ENCODE measurements at regions not wholly inside any gene's neighbourhood (a gene's known extent, or its start where the extent isn't known, plus 50 kb on each side); places are given as distances from the start of the nearest gene placed in this dataset.
A peak's percentile ranks its signal among the peaks of the same experiment; 100 is the strongest.

- no peak overlapping the region for H3K27ac ChIP-seq (ENCODE audit: low read depth, low read length)
- 67 to 70% (median 68%) methylated on average over 7 of the region's 7 CpGs for WGBS, 3 donors
Observed at GRCh38 chr10:29962166-29962850, 97.1 kb downstream of the JCAD start.

- no peak overlapping the region for H3K27ac ChIP-seq (ENCODE audit: low read depth, low read length)
- WGBS, 3 donors = 88 to 94% (median 92%) methylated on average over 6 of the region's 6 CpGs
Observed at GRCh38 chr10:29961351-29961750, 98.0 kb downstream of the JCAD start.

- WGBS, 3 donors = 73 to 94% (median 94%) methylated on average over 3 of the region's 3 CpGs
- H3K27ac ChIP-seq (ENCODE audit: low read depth, low read length) = no peak overlapping the region
Observed at GRCh38 chr10:29960261-29960660, 99.1 kb downstream of the JCAD start.

- 54 to 91% (median 87%) methylated on average over 18 of the region's 18 CpGs for WGBS, 3 donors
- H3K27ac ChIP-seq (ENCODE audit: low read depth, low read length) = no peak overlapping the region
Observed at GRCh38 chr10:29959586-29959985, 99.8 kb downstream of the JCAD start.

- WGBS, 3 donors = 90 to 96% (median 94%) methylated on average over 4 of the region's 4 CpGs
Observed at GRCh38 chr10:29958440-29958839, 100.9 kb downstream of the JCAD start.

GRCh38 chr10:29957907-29958331, 101.5 kb downstream of the JCAD start:
- H3K27ac ChIP-seq (ENCODE audit: low read depth, low read length) = no peak overlapping the region
- WGBS, 3 donors = 16 to 39% (median 28%) methylated on average over 4 of the region's 4 CpGs

More at GRCh38 chr10:29958440-29958839, 100.9 kb downstream of the JCAD start:
- no peak overlapping the region for H3K27ac ChIP-seq (ENCODE audit: low read depth, low read length)

DNA sequence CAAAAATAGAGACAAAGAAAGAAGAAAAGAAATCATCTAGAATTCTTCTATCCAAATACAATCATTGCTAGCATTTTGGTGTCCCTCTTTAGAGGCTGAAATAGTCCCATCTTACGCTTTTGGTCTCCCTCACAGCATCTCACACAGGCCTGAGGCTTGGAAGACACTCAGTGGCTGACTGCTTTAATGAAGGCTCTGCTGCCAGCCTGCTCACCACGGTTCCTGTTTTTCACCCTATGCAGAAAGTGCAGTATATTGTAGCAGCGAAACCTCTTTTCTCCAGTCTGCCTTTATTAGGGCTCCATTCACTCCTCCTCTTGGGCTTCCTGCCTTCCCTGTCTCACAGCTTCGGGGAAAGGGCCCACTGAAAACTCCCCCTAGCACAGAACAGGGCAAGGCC, 102.2 kb downstream of the JCAD start:
- WGBS, 3 donors = 64 to 73% (median 68%) methylated on average over 4 of the region's 4 CpGs
- no peak overlapping the region for H3K27ac ChIP-seq (ENCODE audit: low read depth, low read length)

- no peak overlapping the region for H3K27ac ChIP-seq (ENCODE audit: low read depth, low read length)
- WGBS, 3 donors = 83 to 96% (median 90%) methylated on average over 7 of the region's 7 CpGs
Observed at GRCh38 chr10:29956335-29956924, 103.0 kb downstream of the JCAD start.

DNA sequence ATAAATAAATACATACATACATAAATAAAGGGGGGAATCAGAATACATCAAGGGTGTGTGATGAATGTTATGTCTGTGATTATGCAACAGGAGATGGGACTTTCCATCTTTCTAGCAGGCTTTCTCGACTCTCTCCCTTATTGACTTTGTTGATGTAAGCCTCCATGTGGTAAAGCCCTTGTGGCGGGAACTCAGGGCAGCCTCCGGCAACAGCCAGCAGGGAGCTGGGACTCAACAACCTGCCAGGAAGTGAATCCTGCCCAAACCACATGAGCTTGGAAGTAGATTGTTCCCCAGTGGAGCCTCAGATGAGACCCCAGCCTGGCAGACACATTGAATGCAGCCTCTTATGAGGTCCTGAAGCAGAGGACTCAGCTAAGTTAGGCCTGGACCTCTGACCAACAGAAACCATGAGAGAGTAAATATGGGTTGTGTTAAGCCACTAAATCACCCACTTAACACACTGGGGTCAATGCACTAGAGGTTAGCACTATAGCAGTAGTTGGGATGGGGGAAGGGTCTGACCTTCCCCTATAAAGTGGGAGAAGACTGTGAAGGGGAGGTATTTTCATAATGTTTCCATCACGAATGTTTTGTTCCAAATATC, 104.0 kb downstream of the JCAD start:
- H3K27ac ChIP-seq (ENCODE audit: low read depth, low read length) = no peak overlapping the region

DNA sequence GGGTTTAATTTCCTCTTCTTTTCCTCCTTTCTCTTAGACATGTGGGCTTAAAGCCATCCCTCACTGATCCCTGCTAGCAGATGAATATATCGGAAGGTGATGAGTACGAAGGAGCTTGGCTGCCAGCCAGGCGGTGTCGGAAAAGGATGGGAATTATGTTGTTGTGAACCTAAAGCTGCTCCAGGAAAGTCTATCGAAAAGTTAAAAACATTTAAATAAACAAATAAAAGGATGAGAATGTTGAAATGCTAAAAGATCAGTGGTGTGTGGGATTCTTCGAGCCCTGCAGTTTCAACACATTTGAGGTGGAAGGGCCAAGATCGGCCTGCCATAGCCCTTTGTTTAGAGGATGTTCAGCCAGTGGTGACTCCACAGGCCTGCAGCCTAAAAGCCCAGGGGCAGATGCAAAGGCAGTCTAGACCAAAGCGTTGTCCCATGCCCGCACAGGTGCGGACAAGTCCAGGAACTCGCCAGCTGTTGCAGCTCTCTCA, 107.9 kb downstream of the JCAD start:
- 71 to 78% (median 74%) methylated on average over 11 of the region's 11 CpGs for WGBS, 3 donors
- H3K27ac ChIP-seq (ENCODE audit: low read depth, low read length) = no peak overlapping the region

More for the DNA sequence above, 104.0 kb downstream of the JCAD start:
- 74 to 78% (median 75%) methylated on average over 4 of the region's 4 CpGs for WGBS, 3 donors

- WGBS, 3 donors = 65 to 98% (median 81%) methylated on average over 5 of the region's 5 CpGs
- H3K27ac ChIP-seq (ENCODE audit: low read depth, low read length) = no peak overlapping the region
Observed at GRCh38 chr10:29950391-29950790, 109.0 kb downstream of the JCAD start.

- H3K27ac ChIP-seq (ENCODE audit: low read depth, low read length) = no peak overlapping the region
- 32 to 56% (median 54%) methylated on average over 5 of the region's 5 CpGs for WGBS, 3 donors
Observed at GRCh38 chr10:29949411-29950011, 109.9 kb downstream of the JCAD start.

- 62 to 76% (median 68%) methylated on average over 9 of the region's 9 CpGs for WGBS, 3 donors
- H3K27ac ChIP-seq (ENCODE audit: low read depth, low read length) = no peak overlapping the region
Observed at GRCh38 chr10:29948881-29949355, 110.5 kb downstream of the JCAD start.

GRCh38 chr10:29947701-29948060, 111.7 kb downstream of the JCAD start:
- 93 to 96% (median 95%) methylated on average over 2 of the region's 2 CpGs for WGBS, 3 donors
- no peak overlapping the region for H3K27ac ChIP-seq (ENCODE audit: low read depth, low read length)

DNA sequence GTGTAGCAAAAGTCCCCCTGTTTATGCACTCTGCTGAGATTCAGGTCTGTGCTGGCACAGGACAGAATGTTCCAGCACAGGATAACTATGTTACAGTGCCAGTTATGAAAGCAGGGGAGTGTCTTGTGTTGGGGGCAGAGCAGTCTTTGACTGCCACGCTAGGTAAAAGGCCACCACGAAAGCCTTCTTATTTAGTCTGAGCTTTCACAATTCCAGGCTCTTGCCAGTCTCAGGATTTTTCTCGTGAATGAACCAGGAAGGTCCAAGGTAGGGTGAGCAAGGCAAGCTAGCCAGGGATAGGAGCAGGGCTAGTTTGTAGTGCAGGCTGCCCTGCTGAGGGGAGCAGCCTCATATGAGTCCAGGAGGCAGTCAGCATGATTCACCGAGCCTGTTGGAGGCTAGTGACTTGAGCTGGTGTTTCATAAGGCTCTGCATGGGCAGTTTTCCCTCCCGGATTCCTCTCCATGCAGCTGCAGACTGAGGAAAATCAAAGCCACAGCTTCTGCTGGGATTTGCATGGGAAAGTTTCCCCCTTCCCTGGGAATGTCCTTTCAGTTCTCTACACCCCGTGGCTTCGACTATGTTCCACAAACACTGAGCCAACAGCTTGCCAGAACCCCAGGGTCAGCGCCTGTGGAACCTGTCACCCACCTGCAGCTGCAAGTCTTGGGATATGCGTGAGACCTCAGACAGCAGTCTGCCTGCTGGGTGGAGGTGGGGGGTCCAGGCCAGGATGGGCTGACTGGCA, 112.3 kb downstream of the JCAD start:
- peak overlapping the region; percentile 20 for H3K27ac ChIP-seq (ENCODE audit: low read depth, low read length)
- WGBS, 3 donors = 56 to 78% (median 56%) methylated on average over 9 of the region's 9 CpGs

- no peak overlapping the region for H3K27ac ChIP-seq (ENCODE audit: low read depth, low read length)
- 78 to 90% (median 89%) methylated on average over 3 of the region's 3 CpGs for WGBS, 3 donors
Observed at GRCh38 chr10:29946614-29946952, 112.8 kb downstream of the JCAD start.

DNA sequence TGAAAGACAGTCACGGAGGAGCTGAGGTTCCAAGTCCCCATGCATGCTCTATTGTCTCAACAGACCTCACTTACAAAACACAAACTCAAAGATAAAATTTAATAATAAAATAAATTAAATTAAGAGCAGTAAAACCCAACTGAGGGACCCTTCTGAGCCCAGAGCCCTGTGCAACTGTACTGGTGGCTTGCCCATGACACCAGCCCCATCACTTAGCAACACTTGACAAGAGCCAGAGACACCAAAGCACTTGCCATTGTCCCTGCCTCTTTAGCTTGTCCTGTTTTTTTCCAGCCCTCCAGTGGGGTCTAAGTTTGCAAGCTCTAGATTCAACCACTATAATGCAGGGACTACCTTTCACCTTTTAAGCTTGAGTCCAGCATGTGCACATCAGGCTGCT, 117.9 kb downstream of the JCAD start:
- 85 to 92% (median 90%) methylated on average over 1 of the region's 1 CpG for WGBS, 3 donors
- H3K27ac ChIP-seq (ENCODE audit: low read depth, low read length) = no peak overlapping the region

- no peak overlapping the region for H3K27ac ChIP-seq (ENCODE audit: low read depth, low read length)
- WGBS, 3 donors = 80 to 89% (median 85%) methylated on average over 4 of the region's 4 CpGs
Observed at GRCh38 chr10:29932991-29933390, 126.4 kb downstream of the JCAD start.

GRCh38 chr10:29931833-29932232, 127.6 kb downstream of the JCAD start:
- 78 to 88% (median 86%) methylated on average over 2 of the region's 2 CpGs for WGBS, 3 donors
- H3K27ac ChIP-seq (ENCODE audit: low read depth, low read length) = no peak overlapping the region
